C4-2B (cell line): ENCODE measurements at regions not wholly inside any gene's neighbourhood (a gene's known extent, or its start where the extent isn't known, plus 50 kb on each side); places are given as distances from the start of the nearest gene placed in this dataset.
"Not testable (repeated sequence)": the region's sequence is repeated elsewhere in the genome, so short reads cannot be mapped to it uniquely, and the experiment has no call there.

Source experiments
- H3K27ac ChIP-seq: fragments of 450-650 bp; 2 replicates; pipeline ENCODE4 v1.5.1; 2017
- ZFX ChIP-seq: fragments of 450-650 bp; IDR thresholded peaks from 2 replicates; pipeline ENCODE4 v1.6.1; 2017
- TF ChIP-seq, protein P1 (sequence below): fragments of 450-650 bp; conservative IDR thresholded peaks from 2 replicates; pipeline ENCODE4 v1.5.1; 2017; ENCODE audit warnings: mild to moderate bottlenecking

DNA sequence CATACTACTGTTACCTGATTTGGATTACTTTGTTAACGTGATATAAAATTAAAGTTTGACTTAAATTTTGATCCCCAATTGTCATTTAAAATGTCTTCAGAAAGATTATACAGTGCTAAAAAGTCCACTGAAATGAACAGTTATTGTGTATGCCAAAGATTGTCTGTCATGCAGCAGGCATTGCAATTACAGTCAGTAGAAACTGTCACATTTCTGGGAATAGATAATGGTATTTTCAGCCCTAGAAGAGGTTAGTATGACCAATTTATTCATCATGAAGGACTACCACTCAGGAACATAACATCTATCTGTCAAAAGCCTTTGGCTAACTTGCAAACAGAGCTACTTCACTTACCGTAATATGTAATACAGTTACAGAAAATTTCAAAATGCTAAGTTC is 852.5 kb upstream of the TENM4 start:
- TF ChIP-seq, protein P1, sequence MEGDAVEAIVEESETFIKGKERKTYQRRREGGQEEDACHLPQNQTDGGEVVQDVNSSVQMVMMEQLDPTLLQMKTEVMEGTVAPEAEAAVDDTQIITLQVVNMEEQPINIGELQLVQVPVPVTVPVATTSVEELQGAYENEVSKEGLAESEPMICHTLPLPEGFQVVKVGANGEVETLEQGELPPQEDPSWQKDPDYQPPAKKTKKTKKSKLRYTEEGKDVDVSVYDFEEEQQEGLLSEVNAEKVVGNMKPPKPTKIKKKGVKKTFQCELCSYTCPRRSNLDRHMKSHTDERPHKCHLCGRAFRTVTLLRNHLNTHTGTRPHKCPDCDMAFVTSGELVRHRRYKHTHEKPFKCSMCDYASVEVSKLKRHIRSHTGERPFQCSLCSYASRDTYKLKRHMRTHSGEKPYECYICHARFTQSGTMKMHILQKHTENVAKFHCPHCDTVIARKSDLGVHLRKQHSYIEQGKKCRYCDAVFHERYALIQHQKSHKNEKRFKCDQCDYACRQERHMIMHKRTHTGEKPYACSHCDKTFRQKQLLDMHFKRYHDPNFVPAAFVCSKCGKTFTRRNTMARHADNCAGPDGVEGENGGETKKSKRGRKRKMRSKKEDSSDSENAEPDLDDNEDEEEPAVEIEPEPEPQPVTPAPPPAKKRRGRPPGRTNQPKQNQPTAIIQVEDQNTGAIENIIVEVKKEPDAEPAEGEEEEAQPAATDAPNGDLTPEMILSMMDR: no peak
- TF ChIP-seq ZFX: no peak
- H3K27ac ChIP-seq: no peak overlapping the region

DNA sequence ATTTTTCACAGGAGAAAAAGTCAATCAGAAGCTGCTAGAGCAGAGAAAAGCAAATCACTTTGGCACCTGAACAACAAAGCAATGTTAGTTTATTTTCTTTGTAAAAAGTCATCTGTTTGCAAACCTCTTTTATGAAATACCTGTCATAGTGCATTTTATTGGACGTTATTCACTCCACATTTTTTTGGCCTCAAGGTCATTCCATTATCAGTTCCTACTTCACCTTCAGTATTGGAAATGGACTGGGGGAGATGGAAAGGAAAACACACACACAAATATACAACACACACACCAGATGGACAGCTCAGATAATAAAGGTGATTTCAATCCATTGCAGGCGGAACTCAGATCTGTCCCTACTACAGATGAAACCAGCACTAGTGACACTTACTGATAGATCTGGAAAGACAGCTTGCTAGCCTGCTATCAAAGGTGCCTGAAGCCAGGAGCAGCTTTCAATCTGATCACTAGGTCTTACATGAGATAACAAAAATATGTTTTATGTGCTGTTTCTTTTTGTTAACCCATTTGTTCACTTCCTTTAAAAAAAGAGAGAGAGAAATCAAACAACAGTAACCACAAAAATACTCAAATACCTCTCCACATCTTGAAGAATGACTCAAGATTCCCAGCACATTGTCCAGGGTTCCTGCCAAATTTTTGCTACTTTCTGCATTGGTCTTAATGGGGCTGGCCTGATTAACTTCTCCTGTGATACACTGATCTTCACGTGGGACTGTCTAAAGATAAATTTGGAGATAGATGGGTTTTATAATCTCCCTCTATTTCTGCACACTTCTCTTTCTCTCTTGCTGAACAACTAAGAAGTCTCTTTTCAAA is 844.3 kb upstream of the TENM4 start:
- no peak for TF ChIP-seq ZFX
- TF ChIP-seq, protein P1: no peak

DNA sequence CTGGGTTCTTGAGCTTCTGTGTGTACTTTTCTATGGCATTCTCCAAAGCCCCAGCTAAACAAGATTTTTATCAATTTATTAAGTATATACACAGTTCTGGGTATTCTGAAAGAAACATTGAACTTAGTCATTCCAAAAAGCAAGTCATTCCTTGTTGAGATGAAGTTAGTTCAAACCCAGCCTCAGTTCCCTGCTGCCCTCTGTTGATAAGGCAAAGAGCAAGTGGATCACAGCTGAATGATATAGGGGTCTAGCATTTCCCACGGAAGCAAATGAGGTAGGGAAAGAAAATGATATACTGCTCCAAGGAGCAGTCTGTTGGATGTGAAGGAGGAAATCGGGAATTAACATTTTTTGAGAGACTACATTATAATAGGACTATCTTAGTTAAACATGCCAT is 841.8 kb upstream of the TENM4 start:
- no peak for TF ChIP-seq ZFX
- TF ChIP-seq, protein P1: no peak
- no peak overlapping the region for H3K27ac ChIP-seq

More for the DNA sequence above, 844.3 kb upstream of the TENM4 start:
- no peak overlapping the region for H3K27ac ChIP-seq

DNA sequence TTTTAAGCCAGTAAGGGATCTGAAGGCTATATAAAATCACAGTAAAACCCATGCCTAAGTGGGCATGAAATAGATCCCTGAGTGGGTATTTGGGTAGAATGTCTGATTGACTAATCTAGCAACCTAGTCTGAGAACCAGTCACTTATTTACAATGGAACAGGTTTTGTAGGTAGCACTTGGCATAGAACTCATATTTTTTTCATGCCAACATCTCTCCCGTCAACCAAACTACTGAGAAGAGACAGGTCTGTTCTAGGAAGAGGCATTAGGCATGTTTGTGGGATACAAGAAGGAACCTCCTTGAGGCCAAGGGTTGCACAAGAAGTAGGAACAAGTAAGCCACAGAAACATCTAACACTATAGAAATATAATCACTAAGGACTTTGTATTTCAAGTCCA is 840.4 kb upstream of the TENM4 start:
- TF ChIP-seq, protein P1: no peak
- TF ChIP-seq ZFX: no peak
- H3K27ac ChIP-seq: peak overlapping the region; percentile 43; the same call in 1 of the 2 replicates

DNA sequence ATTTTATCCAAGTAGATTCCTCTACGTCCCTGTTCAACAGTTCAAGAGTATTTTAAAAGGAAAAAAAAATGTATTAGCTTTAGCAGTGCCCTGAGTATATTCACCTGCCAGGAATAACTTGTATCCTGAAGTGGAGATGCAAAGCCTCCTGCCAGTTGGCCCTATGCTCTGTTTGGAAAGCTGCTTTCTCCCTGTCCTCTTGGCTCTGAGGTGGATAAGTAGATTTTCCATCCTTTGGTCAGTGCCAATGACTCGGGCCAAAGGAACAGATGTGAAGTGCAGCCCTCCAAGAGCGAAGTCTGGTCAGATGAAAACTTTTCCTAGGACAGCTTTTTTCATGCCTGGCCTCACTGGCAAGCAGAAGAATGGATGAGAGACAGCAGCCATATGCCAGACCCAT is 839.9 kb upstream of the TENM4 start:
- TF ChIP-seq, protein P1: no peak
- TF ChIP-seq ZFX: no peak
- H3K27ac ChIP-seq: peak overlapping the region; percentile 43; the same call in 1 of the 2 replicates

DNA sequence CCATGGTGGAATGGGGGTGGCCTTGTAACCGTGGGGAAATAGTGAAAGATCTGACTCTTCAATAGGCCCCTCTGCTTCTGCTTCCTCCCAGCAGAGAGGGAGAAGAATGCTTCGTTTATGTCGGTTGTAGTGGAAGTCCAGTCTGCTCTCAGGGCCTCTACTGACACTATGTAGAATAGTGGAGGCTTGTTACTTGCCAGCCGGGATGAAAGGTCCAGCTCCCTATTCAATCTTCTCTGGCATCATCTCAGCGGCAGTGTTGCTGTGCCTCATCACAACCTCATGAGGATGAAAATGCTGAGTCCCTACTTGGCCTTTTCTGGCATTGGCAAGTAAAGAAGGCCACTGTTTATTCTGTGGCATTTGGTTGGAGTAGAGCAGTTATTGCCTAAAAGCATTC is 820.9 kb upstream of the TENM4 start:
- TF ChIP-seq ZFX: no peak
- TF ChIP-seq, protein P1: no peak

DNA sequence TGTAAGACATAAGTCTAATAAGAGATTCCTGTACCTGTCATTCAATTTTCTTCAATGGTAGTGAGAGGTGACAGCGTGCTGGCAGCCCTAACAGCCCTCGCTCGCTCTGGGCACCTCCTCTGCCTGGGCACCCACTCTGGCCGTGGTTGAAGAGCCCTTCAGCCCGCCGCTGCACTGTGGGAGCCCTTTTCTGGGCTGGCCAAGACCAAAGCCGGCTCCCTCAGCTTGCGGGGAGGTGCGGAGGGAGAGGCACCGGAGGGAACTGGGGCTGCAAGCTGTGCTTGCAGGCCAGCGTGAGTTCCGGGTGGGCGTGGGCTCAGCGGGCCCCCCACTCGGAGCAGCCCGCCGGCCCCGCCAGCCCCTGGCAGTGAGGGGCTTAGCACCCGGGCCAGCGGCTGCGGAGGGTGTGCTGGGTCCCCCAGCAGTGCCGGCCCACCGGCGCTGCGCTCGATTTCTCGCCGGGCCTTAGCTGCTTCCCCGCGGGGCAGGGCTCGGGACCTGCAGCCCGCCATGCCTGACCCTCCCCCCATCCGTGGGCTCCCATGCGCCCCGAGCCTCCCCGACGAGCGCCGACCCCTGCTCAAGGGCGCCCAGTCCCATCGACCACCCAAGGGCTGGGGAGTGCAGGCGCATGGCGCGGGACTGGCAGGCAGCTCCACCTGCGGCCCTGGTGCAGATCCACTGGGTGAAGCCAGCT is 816.6 kb upstream of the TENM4 start:
- not testable (repeated sequence) for H3K27ac ChIP-seq

More for the DNA sequence above, 820.9 kb upstream of the TENM4 start:
- no peak overlapping the region for H3K27ac ChIP-seq
